GM18502 (cell line): ENCODE measurements at regions not wholly inside any gene's neighbourhood (a gene's known extent, or its start where the extent isn't known, plus 50 kb on each side); places are given as distances from the start of the nearest gene placed in this dataset.
"Not testable (repeated sequence)": the region's sequence is repeated elsewhere in the genome, so short reads cannot be mapped to it uniquely, and the experiment has no call there.

Experiments used
- ATAC-seq: cut with Tn5 transposase; IDR thresholded peaks from one replicate; pipeline ENCODE4 v1.9.1; 2021; ENCODE audit warnings: mild to moderate bottlenecking; ENCODE audit not compliant: unreplicated experiment, poor library complexity

DNA sequence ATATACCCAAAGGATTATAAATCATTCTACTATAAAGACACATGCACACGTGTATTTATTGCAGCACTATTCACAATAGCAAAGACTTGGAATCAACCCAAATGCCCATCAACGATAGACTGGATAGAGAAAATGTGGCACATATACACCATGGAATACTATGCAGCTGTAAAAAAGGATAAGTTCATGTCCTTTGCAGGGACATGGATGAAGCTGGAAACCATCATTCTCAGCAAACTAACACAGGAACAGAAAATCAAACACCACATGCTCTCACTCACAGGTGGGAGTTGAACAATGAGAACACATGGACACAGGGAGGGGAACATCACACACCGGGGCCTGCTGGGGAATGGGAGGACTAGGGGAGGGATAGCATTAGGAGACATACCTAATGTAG, 473.9 kb downstream of the SIPA1L2 start:
- not testable (repeated sequence) for ATAC-seq

- ATAC-seq = no peak
These were observed 476.3 kb downstream of the SIPA1L2 start for GRCh38 chr1:232153652-232154051.

GRCh38 chr1:232150770-232151548, 479.0 kb downstream of the SIPA1L2 start:
- ATAC-seq = no peak

DNA sequence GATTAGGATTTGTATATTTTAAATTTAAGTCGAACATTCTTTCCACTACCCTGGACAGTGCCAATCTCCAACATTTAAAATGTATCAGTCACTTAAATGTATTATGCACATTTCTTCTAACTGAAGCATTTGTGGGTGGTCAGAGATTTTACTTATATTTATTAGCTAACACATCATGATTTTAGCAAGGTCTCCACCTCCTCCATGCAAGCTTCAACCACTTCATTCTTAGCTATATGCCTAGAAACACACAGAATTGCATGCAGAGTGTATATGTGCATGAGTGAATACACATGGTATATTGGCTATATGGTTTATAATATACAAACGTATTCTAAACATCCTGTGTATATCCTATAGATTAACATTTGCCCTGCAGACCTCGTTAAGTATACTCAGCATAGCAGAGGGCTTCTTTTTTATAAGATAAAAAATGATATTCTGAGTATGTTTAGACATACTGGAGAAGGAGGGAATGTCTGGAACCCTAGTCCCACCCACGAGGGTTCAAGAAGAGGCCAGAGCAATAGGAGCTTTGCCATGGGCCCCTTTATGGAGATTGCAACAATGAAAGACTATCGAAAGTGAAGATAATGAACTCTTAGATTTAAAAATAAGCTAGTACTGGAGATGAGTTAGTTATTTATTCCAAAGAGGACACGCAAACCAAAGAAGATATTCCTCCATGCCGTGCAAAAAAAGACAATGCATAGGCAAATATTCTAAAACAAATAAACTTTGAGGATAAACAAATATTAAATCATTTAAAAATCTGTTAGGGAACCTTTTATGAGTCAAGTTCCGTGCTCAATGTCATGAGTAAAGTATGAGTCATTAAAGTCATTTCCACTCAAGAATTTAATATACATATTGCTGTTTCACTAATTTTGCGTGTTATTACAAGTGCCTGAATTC, 480.4 kb downstream of the SIPA1L2 start:
- ATAC-seq = no peak

GRCh38 chr1:232147215-232147614, 482.7 kb downstream of the SIPA1L2 start:
- ATAC-seq = no peak

- ATAC-seq = no peak
These were observed 483.4 kb downstream of the SIPA1L2 start for GRCh38 chr1:232146514-232146913.

- no peak for ATAC-seq
These were observed 484.2 kb downstream of the SIPA1L2 start for GRCh38 chr1:232145768-232146167.

GRCh38 chr1:232144696-232145230, 485.2 kb downstream of the SIPA1L2 start:
- ATAC-seq = no peak

DNA sequence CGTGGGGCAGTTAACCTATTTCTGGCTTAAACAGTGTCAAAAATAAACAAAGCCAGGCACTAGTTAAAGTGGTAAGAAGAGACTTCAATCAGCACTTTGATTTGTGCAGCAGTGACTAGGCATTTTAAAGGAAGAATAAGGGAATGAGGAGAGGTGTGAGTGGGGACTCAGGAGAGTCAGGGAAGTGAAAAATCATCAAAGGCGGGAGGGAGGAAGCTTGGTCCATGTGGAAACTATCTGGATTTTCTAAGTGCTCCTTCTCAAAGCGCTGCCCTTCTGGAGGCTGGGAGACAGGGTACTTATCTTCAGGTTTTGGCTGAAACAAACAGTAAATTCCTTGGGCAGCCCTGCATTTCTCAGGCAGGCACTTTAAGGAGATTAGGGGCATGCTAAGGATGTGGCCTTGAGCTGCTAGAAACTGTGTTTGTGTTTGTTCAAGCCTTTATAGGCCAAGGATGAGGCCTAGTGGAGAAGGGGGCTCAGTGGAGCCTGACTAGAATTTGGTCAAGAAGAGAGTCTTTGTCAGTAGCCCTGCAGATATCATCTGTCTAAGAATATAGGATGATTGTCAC, 486.5 kb downstream of the SIPA1L2 start:
- no peak for ATAC-seq

DNA sequence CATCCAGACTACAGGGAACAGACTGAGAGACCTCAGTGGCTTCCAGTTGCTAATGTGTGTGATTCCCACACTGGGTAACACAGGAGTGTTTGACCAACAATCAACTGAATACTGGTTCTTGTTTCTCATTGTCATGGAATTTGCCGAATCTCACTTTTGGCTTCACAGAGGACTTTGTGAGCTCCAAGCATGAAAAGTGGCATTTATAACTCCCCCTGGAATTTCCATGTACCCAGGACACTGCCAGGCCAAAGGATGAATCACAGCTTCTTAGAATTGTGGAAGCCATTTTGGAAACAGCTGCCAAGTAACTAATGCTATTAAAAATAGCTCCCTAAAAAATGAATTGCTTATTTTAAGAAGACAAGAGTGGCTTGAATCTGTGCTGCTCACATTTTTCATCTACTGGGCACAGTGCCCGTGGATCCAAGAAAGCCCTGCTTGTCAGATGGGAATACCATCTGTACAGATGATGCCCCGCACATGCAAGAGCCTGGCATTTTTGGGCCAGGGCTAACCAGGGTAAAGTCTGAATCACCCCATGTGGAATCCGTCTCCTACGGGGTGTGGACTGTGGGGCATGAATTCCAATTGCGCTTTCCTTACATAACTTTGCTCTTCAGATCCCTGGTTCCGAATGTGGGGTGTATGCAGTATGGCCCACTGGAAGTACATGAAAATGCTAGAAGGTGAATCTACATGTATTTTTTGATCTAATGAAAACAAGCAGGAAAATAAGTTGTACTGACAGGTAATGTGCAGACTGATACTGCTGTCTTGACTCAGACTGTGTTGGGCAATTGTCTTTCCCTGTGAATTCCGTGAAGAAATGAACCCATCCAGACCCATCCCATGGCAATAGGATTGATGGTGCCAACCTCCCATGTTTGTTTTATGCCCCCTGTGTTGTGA, 487.3 kb downstream of the SIPA1L2 start:
- no peak for ATAC-seq

GRCh38 chr1:232141167-232141448, 488.8 kb downstream of the SIPA1L2 start:
- not testable (repeated sequence) for ATAC-seq

DNA sequence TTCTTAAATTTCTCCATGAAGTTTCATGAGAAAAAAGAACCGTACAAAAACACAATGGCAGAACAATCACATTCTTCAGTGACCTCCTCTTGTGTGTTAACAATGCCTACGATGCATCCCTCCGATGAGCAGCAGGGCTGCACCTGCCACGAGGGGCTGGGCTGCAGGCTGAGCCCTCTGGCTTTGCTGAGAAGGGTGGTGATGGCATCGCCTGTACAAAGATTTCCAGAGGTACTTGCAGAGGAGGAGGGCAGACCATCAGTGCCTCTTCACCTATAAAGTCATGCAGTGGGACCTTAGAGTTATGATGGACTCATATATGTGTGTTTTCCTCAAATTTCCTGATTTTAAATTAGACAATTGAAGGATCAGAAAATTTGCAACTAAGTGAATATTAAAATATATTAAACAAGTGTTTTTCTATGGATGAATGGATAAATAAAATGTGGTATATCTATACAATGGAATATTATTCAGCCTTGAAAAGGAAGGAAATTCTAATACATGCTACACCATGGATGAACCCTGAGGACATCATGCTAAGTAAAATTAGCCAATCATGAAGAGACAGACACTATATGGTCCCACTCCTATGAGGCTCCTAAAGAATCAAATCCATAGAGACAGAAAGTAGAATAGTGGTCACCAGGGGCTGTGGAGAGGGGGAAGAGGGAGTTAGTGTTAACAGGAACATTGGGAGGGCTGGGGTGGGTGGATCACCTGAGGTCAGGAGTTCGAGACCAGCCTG, 489.3 kb downstream of the SIPA1L2 start:
- ATAC-seq = no peak

- no peak for ATAC-seq
These were observed 490.5 kb downstream of the SIPA1L2 start for GRCh38 chr1:232139444-232139843.

DNA sequence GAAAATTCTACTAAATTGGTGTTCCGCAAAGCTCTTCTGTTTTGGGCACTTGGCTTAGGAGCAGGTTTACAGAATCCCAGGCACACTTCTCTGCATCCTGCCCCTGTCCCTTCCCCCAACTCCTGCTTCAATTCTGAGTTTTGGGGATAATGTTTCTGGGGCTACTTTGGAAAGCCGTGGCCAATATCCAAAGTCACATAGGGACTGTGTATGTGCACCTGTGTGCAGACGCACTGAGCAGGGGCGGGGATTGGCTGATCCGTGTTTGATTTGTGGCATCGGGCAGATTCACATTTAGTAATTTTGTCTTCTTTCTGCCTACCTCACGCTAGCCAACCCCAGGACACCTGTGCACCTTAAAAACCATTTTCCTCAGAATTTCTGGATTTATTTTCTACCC, 491.9 kb downstream of the SIPA1L2 start:
- ATAC-seq = no peak

DNA sequence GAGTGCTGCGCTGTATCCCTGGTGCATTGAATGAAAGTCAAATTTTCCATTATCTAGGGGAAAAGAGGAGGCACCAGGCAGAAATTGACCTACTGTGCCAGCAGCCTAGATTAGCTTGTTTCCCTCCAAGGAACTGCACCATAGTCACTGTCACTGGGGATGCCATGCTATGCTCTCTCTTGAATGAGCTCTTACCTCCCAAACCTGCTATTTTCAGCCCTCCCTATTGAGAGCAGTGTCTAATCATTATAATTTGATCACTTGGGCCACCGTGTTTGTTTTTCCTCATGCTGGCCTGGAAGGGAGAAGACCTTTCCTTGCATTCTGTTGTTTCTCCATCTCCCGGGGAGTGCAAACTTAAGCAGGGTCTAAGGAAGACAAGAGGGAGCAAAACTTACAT, 492.9 kb downstream of the SIPA1L2 start:
- no peak for ATAC-seq

DNA sequence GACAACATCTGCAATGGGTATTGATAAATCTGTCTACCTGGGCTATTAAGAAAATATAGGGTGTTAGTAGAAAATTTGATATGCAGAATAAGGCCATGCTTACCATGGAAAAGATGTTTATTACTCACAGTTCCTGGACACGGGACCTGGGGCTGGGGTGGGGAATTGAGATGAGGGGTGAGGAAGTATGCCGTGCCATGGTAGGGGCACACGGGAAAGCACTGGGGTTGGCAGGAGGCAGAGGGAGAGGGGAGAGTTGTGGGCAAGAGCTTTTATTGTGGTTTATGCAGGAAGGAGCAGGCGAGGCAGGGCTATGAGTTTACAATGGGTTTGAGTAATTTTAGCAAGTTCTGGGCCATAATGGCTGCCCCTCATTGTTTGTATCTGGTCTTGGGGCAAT, 493.8 kb downstream of the SIPA1L2 start:
- ATAC-seq = no peak

DNA sequence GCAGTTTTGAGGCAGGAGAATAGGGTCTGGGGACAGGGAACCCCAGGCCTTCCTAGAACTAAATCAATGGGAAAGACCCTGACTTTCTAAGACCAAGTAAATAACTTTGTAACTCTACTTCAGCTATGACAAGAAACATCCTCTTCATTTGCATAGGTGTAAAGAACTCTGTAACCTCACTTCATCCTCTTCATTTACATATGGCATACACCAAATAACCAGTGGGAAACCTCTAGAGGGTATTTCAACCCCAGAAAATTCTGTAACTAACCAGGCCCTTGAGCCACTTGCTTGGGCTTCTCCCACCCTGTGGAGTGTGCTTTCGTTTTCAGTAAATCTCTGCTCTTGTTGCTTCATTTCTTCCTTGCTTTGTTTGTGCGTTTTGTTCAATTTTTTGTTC, 495.6 kb downstream of the SIPA1L2 start:
- peak; percentile 49 for ATAC-seq

DNA sequence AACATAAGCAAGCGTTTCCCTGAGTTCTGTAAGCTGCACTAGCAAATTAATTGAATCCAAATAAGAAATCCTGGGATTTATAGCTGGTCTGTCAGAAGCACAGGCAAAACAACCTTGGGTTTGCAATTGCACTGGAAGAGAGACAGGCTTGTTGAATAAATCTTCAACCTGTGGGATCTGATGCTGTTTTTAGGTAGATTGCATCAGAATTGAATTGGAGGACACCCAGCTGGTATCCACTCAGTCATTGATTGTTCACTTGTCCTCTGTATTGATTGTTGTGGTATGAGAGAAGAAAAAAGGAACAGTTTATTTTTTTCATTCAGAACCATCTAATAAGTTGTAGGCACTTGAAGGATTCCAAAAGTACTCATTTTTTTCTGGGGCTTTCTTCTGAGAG, 497.4 kb downstream of the SIPA1L2 start:
- ATAC-seq = no peak

DNA sequence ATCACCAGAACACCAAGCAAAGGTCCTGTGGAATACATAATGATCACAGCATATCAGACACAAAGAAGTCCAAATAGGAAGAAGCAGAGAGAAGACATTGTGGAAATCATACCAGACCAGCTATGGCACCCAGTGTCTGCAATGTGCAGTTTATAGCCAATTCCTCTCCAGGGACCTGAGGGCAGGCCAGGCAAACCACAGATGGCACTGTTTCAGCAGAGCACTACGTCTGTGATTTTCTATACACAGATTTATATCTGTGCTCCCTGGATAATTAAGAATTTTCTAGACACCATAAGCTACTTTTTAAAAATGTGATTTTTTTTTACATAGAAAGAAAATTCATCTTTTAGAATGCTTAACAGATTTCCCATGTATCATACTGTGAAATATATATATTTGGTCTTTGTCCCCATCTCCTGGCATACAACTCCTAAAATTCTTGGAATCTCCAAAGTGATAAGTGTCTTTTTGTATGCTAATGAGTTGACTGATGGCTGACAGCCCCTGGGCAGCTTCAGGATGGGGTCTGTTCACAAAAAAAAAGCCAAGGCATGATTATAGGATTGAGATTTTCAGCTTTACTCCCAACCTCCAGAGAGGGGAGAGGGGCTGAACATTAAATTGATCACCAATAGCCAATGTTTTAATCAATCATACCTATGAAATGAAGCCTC, 498.1 kb downstream of the SIPA1L2 start:
- no peak for ATAC-seq
